Astrocyte (in vitro differentiated cells and primary cell): ENCODE measurements at regions not wholly inside any gene's neighbourhood (a gene's known extent, or its start where the extent isn't known, plus 50 kb on each side); places are given as distances from the start of the nearest gene placed in this dataset.

Experiments
- DNase-seq: peaks from one replicate; pipeline ENCODE4 v3.0.0-alpha.2; 2010; ENCODE audit warnings: low read depth
- FAIRE-seq: peaks from 2 replicates; lab custom pipeline; 2011; peaks lifted over from hg19 to GRCh38; lab: Jason Lieb, UNC
- H2AFZ ChIP-seq: 2 replicates; pipeline ENCODE4 v1.6.0; 2012; ENCODE audit warnings: low read depth, low read length, inconsistent platforms
- H3K27ac ChIP-seq: 2 replicates; pipeline ENCODE4 v1.5.1; 2011; ENCODE audit warnings: low read depth, low read length, inconsistent platforms
- H3K27me3 ChIP-seq: 2 replicates; pipeline ENCODE4 v1.6.0; 2011; ENCODE audit warnings: low read length, inconsistent platforms; ENCODE audit not compliant: insufficient read depth
- H3K36me3 ChIP-seq: 2 replicates; pipeline ENCODE4 v1.5.1; 2011; ENCODE audit warnings: low read length, inconsistent platforms; ENCODE audit not compliant: insufficient read depth
- H3K4me1 ChIP-seq: 2 replicates; pipeline ENCODE4 v1.5.1; 2011; ENCODE audit warnings: low read length, inconsistent platforms; ENCODE audit not compliant: insufficient read depth
- H3K4me2 ChIP-seq: 2 replicates; pipeline ENCODE4 v1.6.0; 2012; ENCODE audit warnings: low read length, inconsistent platforms
- H3K4me3 ChIP-seq: 2 replicates; pipeline ENCODE4 v1.5.1; 2011; ENCODE audit warnings: low read depth, mild to moderate bottlenecking, low read length, inconsistent platforms; ENCODE audit not compliant: insufficient read depth
- H3K79me2 ChIP-seq: 2 replicates; pipeline ENCODE4 v1.6.0; 2012; ENCODE audit warnings: mild to moderate bottlenecking, low read length, inconsistent platforms; ENCODE audit not compliant: insufficient read depth
- H3K9ac ChIP-seq: 2 replicates; pipeline ENCODE4 v1.6.0; 2012; ENCODE audit warnings: mild to moderate bottlenecking, low read length, inconsistent platforms
- H3K9me3 ChIP-seq: 2 replicates; pipeline ENCODE4 v1.5.1; 2012; ENCODE audit warnings: low read depth, mild to moderate bottlenecking, low read length, inconsistent platforms; ENCODE audit not compliant: insufficient read depth
- H4K20me1 ChIP-seq: 2 replicates; pipeline ENCODE4 v1.6.0; 2012; ENCODE audit warnings: low read length, inconsistent platforms; ENCODE audit not compliant: insufficient read depth
- H3K27ac Mint-ChIP-seq: one replicate; pipeline ENCODE4 v1.8.0; 2021; ENCODE audit warnings: mild to moderate bottlenecking, mixed read lengths; ENCODE audit not compliant: unreplicated experiment
- H3K27me3 Mint-ChIP-seq: one replicate; pipeline ENCODE4 v1.8.0; 2021; ENCODE audit warnings: low read depth, mixed read lengths; ENCODE audit not compliant: unreplicated experiment
- H3K36me3 Mint-ChIP-seq: one replicate; pipeline ENCODE4 v1.8.0; 2021; ENCODE audit warnings: low read depth, mixed read lengths; ENCODE audit not compliant: unreplicated experiment
- H3K4me1 Mint-ChIP-seq: one replicate; pipeline ENCODE4 v1.8.0; 2021; ENCODE audit warnings: low read depth, mixed read lengths; ENCODE audit not compliant: unreplicated experiment
- H3K4me3 Mint-ChIP-seq: one replicate; pipeline ENCODE4 v1.8.0; 2021; ENCODE audit warnings: mild to moderate bottlenecking, moderate library complexity, mixed read lengths; ENCODE audit not compliant: unreplicated experiment
- H3K9me3 Mint-ChIP-seq: one replicate; pipeline ENCODE4 v1.8.0; 2021; ENCODE audit warnings: mild to moderate bottlenecking, mixed read lengths; ENCODE audit not compliant: unreplicated experiment
- EZH2 ChIP-seq: IDR thresholded peaks from 2 replicates; pipeline ENCODE4 v1.6.1; 2012; ENCODE audit warnings: mild to moderate bottlenecking, low read length, inconsistent platforms; ENCODE audit not compliant: insufficient read depth
- TF ChIP-seq, protein P1 (sequence below): IDR thresholded peaks from 2 replicates; pipeline ENCODE4 v1.5.1; 2011; ENCODE audit warnings: low read depth, mild to moderate bottlenecking, inconsistent platforms, low read length, moderate library complexity; ENCODE audit not compliant: insufficient read depth

DNA sequence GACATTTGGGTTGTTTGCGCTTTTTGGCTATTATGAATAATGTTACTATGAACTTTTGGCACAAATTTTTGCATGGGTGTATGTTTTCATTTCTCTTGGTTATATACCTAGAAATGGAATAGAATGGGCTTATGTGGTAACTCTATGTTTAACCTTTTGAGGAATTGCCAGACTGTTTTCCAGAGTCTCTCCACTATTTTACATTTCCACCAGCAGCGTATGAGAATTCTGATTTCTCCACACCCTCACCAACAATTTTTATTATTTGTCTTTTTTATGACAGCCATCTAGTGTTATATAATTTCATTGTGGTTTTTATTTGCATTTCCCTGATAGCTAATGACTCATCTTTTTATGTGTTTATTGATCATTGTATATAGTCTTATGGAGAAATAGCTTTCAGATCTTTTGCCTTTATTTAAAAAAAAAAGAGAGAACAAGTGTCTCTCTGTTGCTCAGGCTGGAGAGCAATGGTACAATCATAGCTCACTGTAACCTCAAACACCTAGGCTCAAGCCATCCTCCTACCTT, 247.2 kb downstream of the OPA1 start:
- no peak overlapping the region for H3K4me3 Mint-ChIP-seq
- FAIRE-seq (no peak), DNase-seq (no peak)
- no peaks in the 10 kb centered on the region for H3K4me1 ChIP-seq
- H4K20me1 ChIP-seq: no peaks in the 10 kb centered on the region
- peaks cover 88% of the 10 kb centered on the region for H3K27me3 Mint-ChIP-seq
- H3K79me2 ChIP-seq: no peaks in the 10 kb centered on the region
- H2AFZ ChIP-seq: no peak overlapping the region
- no peak overlapping the region for H3K27ac ChIP-seq
- no peak overlapping the region for H3K27ac Mint-ChIP-seq
- peaks cover 5% of the 10 kb centered on the region for H3K4me1 Mint-ChIP-seq
- peaks cover 5% of the 10 kb centered on the region for H3K9me3 Mint-ChIP-seq
- H3K36me3 ChIP-seq: no peaks in the 10 kb centered on the region
- H3K9me3 ChIP-seq: no peaks in the 10 kb centered on the region
- TF ChIP-seq EZH2: no peak
- TF ChIP-seq, protein P1, sequence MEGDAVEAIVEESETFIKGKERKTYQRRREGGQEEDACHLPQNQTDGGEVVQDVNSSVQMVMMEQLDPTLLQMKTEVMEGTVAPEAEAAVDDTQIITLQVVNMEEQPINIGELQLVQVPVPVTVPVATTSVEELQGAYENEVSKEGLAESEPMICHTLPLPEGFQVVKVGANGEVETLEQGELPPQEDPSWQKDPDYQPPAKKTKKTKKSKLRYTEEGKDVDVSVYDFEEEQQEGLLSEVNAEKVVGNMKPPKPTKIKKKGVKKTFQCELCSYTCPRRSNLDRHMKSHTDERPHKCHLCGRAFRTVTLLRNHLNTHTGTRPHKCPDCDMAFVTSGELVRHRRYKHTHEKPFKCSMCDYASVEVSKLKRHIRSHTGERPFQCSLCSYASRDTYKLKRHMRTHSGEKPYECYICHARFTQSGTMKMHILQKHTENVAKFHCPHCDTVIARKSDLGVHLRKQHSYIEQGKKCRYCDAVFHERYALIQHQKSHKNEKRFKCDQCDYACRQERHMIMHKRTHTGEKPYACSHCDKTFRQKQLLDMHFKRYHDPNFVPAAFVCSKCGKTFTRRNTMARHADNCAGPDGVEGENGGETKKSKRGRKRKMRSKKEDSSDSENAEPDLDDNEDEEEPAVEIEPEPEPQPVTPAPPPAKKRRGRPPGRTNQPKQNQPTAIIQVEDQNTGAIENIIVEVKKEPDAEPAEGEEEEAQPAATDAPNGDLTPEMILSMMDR: no peak
- H3K27me3 ChIP-seq: peaks cover 43% of the 10 kb centered on the region
- H3K36me3 Mint-ChIP-seq: no peaks in the 10 kb centered on the region
- H3K4me2 ChIP-seq: no peak overlapping the region
- H3K4me3 ChIP-seq: no peak overlapping the region
- no peak overlapping the region for H3K9ac ChIP-seq

DNA sequence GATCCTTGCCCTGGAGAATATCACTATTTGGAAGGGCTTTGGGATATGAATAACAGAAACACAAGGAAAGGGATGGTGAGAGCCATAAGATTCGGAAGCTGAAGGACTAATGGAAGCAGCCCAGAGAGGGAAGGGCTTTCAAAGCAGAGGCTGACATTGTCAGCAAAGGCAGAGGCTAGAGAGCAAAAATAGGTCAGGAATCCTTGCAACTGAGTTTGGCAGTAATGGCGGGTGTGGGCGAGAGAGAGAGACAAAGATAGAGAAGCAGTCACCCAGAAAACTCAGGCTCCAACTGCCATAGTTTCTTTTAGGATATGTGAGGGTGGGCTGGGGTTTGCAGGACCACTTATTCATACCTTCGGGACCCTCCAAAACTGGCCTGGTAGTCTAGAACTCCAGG, 248.6 kb downstream of the OPA1 start:
- Histone ChIP-seq H4K20me1 (no peaks in the 10 kb centered on the region), H3K79me2 (no peaks in the 10 kb centered on the region), H3K4me1 (no peaks in the 10 kb centered on the region), H3K4me3 (no peak overlapping the region), H3K9me3 (no peaks in the 10 kb centered on the region), H3K4me2 (no peak overlapping the region), H3K9ac (no peak overlapping the region), H3K36me3 (no peaks in the 10 kb centered on the region), H3K27me3 (peaks cover 53% of the 10 kb centered on the region), H2AFZ (no peak overlapping the region), H3K27ac (no peak overlapping the region)
- H3K4me3 Mint-ChIP-seq: no peak overlapping the region
- TF ChIP-seq, protein P1: no peak
- no peak for TF ChIP-seq EZH2
- H3K9me3 Mint-ChIP-seq: peaks cover 5% of the 10 kb centered on the region
- peaks cover 87% of the 10 kb centered on the region for H3K27me3 Mint-ChIP-seq
- H3K36me3 Mint-ChIP-seq: peaks cover 3% of the 10 kb centered on the region
- H3K4me1 Mint-ChIP-seq: peaks cover 5% of the 10 kb centered on the region
- H3K27ac Mint-ChIP-seq: no peak overlapping the region
- FAIRE-seq (no peak), DNase-seq (no peak)

DNA sequence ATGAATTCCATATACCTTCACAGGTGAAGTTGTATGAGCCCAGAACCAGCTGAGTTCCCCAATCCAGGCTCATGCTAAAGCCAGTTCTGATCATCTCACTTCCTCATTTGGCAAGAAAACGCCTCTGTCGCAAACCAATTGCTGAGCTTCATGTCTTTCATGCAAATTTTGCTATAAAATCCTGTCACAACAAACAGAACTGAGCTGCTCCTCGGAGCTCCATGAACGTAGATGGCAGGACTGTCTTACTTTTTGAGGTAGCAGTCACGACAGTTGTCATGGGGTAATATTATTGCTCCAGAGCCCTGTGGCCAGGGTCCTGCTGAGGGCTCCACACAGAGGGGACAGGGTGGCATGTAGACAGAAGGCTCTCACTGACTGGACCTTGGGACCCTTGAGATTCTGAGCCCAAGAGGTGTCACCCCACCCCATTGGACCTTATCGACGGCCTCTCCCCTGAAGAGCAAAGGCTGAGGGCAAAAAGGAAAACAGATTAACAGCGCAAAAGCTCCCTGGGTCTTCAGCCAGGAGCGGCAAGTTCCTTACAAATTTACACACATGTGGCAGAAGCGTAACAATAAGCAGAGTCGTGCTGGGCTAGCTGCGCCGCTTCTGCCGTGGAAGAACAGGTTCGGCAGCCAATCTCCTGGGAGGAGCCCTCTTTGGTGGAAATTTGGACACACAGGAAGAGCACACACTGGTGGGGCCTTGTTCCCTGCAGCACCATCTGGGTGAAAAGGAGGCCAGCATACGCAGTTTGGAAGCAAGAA, 249.2 kb downstream of the OPA1 start:
- no peaks in the 10 kb centered on the region for H3K36me3 ChIP-seq
- H2AFZ ChIP-seq: no peak overlapping the region
- H3K27me3 ChIP-seq: peaks cover 57% of the 10 kb centered on the region
- DNase-seq: no peak
- H3K79me2 ChIP-seq: no peaks in the 10 kb centered on the region
- TF ChIP-seq, protein P1: no peak
- TF ChIP-seq EZH2: no peak
- no peak for FAIRE-seq
- Mint-ChIP-seq H3K27me3 (peaks cover 86% of the 10 kb centered on the region), H3K4me3 (no peak overlapping the region), H3K27ac (no peak overlapping the region), H3K4me1 (peaks cover 5% of the 10 kb centered on the region), H3K9me3 (peaks cover 5% of the 10 kb centered on the region), H3K36me3 (peaks cover 3% of the 10 kb centered on the region)
- no peak overlapping the region for H3K27ac ChIP-seq
- H4K20me1 ChIP-seq: no peaks in the 10 kb centered on the region
- no peaks in the 10 kb centered on the region for H3K4me1 ChIP-seq
- H3K9ac ChIP-seq: no peak overlapping the region
- H3K4me3 ChIP-seq: no peak overlapping the region
- no peaks in the 10 kb centered on the region for H3K9me3 ChIP-seq
- H3K4me2 ChIP-seq: no peak overlapping the region
